HEK293 (cell line): ENCODE measurements at regions not wholly inside any gene's neighbourhood (a gene's known extent, or its start where the extent isn't known, plus 50 kb on each side); places are given as distances from the start of the nearest gene placed in this dataset.
A peak's percentile ranks its signal among the peaks of the same experiment; 100 is the strongest.

Experiments used
- CTCF ChIA-PET: fragments of 350-600 bp; formaldehyde crosslinking; extraction: SDS; loops from one replicate; lab custom pipeline; 2021; ENCODE audit warnings: antibody characterized with exemption; lab: Yijun Ruan, JAX
- POLR2A ChIA-PET: fragments of 300-600 bp; formaldehyde crosslinking; extraction: SDS; loops from one replicate; lab custom pipeline; 2020; ENCODE audit warnings: antibody characterized with exemption, inconsistent platforms; lab: Yijun Ruan, JAX
- H3K27ac ChIP-seq: fragments of 200-500 bp; sonication (Bioruptor generic); 2 replicates; pipeline ENCODE4 v1.5.1; 2014; ENCODE audit warnings: low read depth, low read length, control low read depth, inconsistent platforms; ENCODE audit errors: extremely low read depth
- H3K36me3 ChIP-seq, 2 experiments: fragments of 200-500 bp in 1 of 2; sonication (Bioruptor generic) in 1 of 2; 1 replicate in 1 of 2; 2 replicates in 1 of 2; pipeline ENCODE4 v1.5.1; 2014 to 2017; ENCODE audit warnings: inconsistent platforms in 2 of 2, low read length in 2 of 2; ENCODE audit not compliant: control insufficient read depth in 2 of 2, insufficient read depth in 1 of 2
- H3K4me1 ChIP-seq: fragments of 200-500 bp; sonication (Bioruptor generic); 2 replicates; pipeline ENCODE4 v1.5.1; 2014; ENCODE audit warnings: mild to moderate bottlenecking, low read length, inconsistent platforms; ENCODE audit not compliant: control insufficient read depth, insufficient read depth
- H3K4me3 ChIP-seq: 2 replicates; pipeline ENCODE4 v1.5.1; 2011; ENCODE audit warnings: low read depth, mild to moderate bottlenecking, control low read depth, low read length, moderate library complexity
- H3K9me3 ChIP-seq: fragments of 200-500 bp; sonication (Bioruptor generic); 2 replicates; pipeline ENCODE4 v1.5.1; 2014; ENCODE audit warnings: low read depth, low read length, inconsistent platforms; ENCODE audit not compliant: control insufficient read depth, insufficient read depth
- BCL11A ChIP-seq: fragments of 450-650 bp; formaldehyde crosslinking; IDR thresholded peaks from 2 replicates; pipeline ENCODE4 v1.5.1; 2016; ENCODE audit warnings: low read depth, missing biosample characterization, missing genetic modification characterization
- CTCF ChIP-seq: fragments of 450-650 bp; formaldehyde crosslinking; IDR thresholded peaks from 2 replicates; pipeline ENCODE4 v1.5.1; 2016; ENCODE audit warnings: missing biosample characterization, missing genetic modification characterization
- GLIS2 ChIP-seq: fragments of 450-650 bp; formaldehyde crosslinking; IDR thresholded peaks from 2 replicates; pipeline ENCODE4 v1.5.1; 2016; ENCODE audit warnings: missing biosample characterization, missing genetic modification characterization
- HOXA7 ChIP-seq: sonication (generic); formaldehyde crosslinking; IDR thresholded peaks from 2 replicates; pipeline ENCODE4 v1.8.1; 2022; ENCODE audit warnings: missing genetic modification reagents, borderline replicate concordance
- KLF16 ChIP-seq: fragments of 450-650 bp; formaldehyde crosslinking; IDR thresholded peaks from 2 replicates; pipeline ENCODE4 v1.5.1; 2017; ENCODE audit warnings: missing biosample characterization, missing genetic modification characterization
- OSR2 ChIP-seq: fragments of 450-650 bp; formaldehyde crosslinking; IDR thresholded peaks from 2 replicates; pipeline ENCODE4 v1.5.1; 2016; ENCODE audit warnings: missing biosample characterization, missing genetic modification characterization
- OVOL3 ChIP-seq: fragments of 450-650 bp; formaldehyde crosslinking; IDR thresholded peaks from 2 replicates; pipeline ENCODE4 v1.5.1; 2016; ENCODE audit warnings: missing biosample characterization, missing genetic modification characterization
- REPIN1 ChIP-seq: fragments of 450-650 bp; formaldehyde crosslinking; IDR thresholded peaks from 2 replicates; pipeline ENCODE4 v1.5.1; 2017; ENCODE audit warnings: missing biosample characterization, missing genetic modification characterization, low read depth
- SP2 ChIP-seq: fragments of 450-650 bp; formaldehyde crosslinking; IDR thresholded peaks from 2 replicates; pipeline ENCODE4 v1.5.1; 2016; ENCODE audit warnings: missing biosample characterization, missing genetic modification characterization
- TSHZ1 ChIP-seq: fragments of 450-650 bp; formaldehyde crosslinking; IDR thresholded peaks from 2 replicates; pipeline ENCODE4 v1.5.1; 2016; ENCODE audit warnings: missing biosample characterization, missing genetic modification characterization, borderline replicate concordance
- YY2 ChIP-seq: fragments of 450-650 bp; formaldehyde crosslinking; IDR thresholded peaks from 2 replicates; pipeline ENCODE4 v1.5.1; 2016; ENCODE audit warnings: missing biosample characterization, missing genetic modification characterization
- ZBTB49 ChIP-seq: fragments of 450-650 bp; formaldehyde crosslinking; IDR thresholded peaks from 2 replicates; pipeline ENCODE4 v1.5.1; 2016; ENCODE audit warnings: missing biosample characterization, missing genetic modification characterization, low read depth
- ZIC2 ChIP-seq: fragments of 450-650 bp; formaldehyde crosslinking; IDR thresholded peaks from 2 replicates; pipeline ENCODE4 v1.5.1; 2016; ENCODE audit warnings: missing biosample characterization, missing genetic modification characterization
- ZNF157 ChIP-seq: fragments of 450-650 bp; formaldehyde crosslinking; IDR thresholded peaks from 2 replicates; pipeline ENCODE4 v1.5.1; 2016; ENCODE audit warnings: missing biosample characterization, missing genetic modification characterization
- ZNF2 ChIP-seq: fragments of 450-650 bp; formaldehyde crosslinking; IDR thresholded peaks from 2 replicates; pipeline ENCODE4 v1.5.1; 2016; ENCODE audit warnings: missing biosample characterization, missing genetic modification characterization
- ZNF350 ChIP-seq: fragments of 450-650 bp; formaldehyde crosslinking; IDR thresholded peaks from 2 replicates; pipeline ENCODE4 v1.5.0; 2017; ENCODE audit warnings: missing biosample characterization, mild to moderate bottlenecking, missing genetic modification characterization
- ZNF571 ChIP-seq: fragments of 450-650 bp; formaldehyde crosslinking; IDR thresholded peaks from 2 replicates; pipeline ENCODE4 v1.5.0; 2017; ENCODE audit warnings: missing biosample characterization, missing genetic modification characterization
- ZNF658 ChIP-seq: fragments of 450-650 bp; formaldehyde crosslinking; IDR thresholded peaks from 2 replicates; pipeline ENCODE4; 2016; ENCODE audit warnings: missing biosample characterization, missing genetic modification characterization
- ZNF660 ChIP-seq: fragments of 450-650 bp; IDR thresholded peaks from 2 replicates; pipeline ENCODE4 v1.5.1; 2018; ENCODE audit warnings: missing biosample characterization, mild to moderate bottlenecking, missing genetic modification characterization
- ZNF677 ChIP-seq: fragments of 450-650 bp; IDR thresholded peaks from 2 replicates; pipeline ENCODE4 v1.5.0; 2018; ENCODE audit warnings: missing biosample characterization, mild to moderate bottlenecking, missing genetic modification characterization, moderate library complexity
- ZNF707 ChIP-seq: fragments of 450-650 bp; formaldehyde crosslinking; IDR thresholded peaks from 2 replicates; pipeline ENCODE4 v1.5.1; 2016; ENCODE audit warnings: missing biosample characterization, missing genetic modification characterization
- ZNF792 ChIP-seq: fragments of 450-650 bp; formaldehyde crosslinking; IDR thresholded peaks from 2 replicates; pipeline ENCODE4 v1.5.1; 2016; ENCODE audit warnings: missing biosample characterization, missing genetic modification characterization
- ZNF843 ChIP-seq: fragments of 450-650 bp; formaldehyde crosslinking; IDR thresholded peaks from 2 replicates; pipeline ENCODE4 v1.5.1; 2016; ENCODE audit warnings: missing biosample characterization, missing genetic modification characterization
- ZXDB ChIP-seq: fragments of 450-650 bp; formaldehyde crosslinking; IDR thresholded peaks from 2 replicates; pipeline ENCODE4 v1.5.1; 2016; ENCODE audit warnings: missing biosample characterization, missing genetic modification characterization

GRCh38 chr16:51067352-51067751 lies 83.7 kb downstream of the SALL1 start:
- Histone ChIP-seq H3K4me1 (no peaks in the 10 kb centered on the region), H3K4me3 (no peak overlapping the region), H3K36me3 (no peaks in the 10 kb centered on the region), H3K9me3 (no peaks in the 10 kb centered on the region), H3K27ac (no peak overlapping the region)
- ChIA-PET POLR2A (interaction anchor here (0.6 kb wide), 1 partner anchor 118 kb away, joined by 10 read pairs; no protein-coding TSS in a partner anchor), CTCF (no interaction called here)
- TF ChIP-seq ZXDB (tag by site-specific recombination) (no peak), ZNF660 (no peak), KLF16 (tag by site-specific recombination) (no peak), ZNF792 (tag by site-specific recombination) (no peak), ZNF350 (no peak), REPIN1 (tag by site-specific recombination) (no peak), ZNF157 (tag by site-specific recombination) (no peak), YY2 (no peak)

- H3K4me1 ChIP-seq: no peaks in the 10 kb centered on the region
- CTCF ChIA-PET: interaction anchor here (0.7 kb wide), 1 partner anchor 711 kb away, joined by 3 read pairs; no protein-coding TSS in a partner anchor
- H3K27ac ChIP-seq: no peak overlapping the region
- TF ChIP-seq ZNF843 (tag by site-specific recombination) (no peak), HOXA7 (CRISPR knock-in tag) (no peak), CTCF (tag by site-specific recombination) (0 out of 2 replicates have a peak, but pooled peaks have one; percentile 8)
- no peaks in the 10 kb centered on the region for H3K9me3 ChIP-seq
- no peak overlapping the region for H3K4me3 ChIP-seq
- POLR2A ChIA-PET: no interaction called here
- no peaks in the 10 kb centered on the region for H3K36me3 ChIP-seq
These were observed 89.0 kb downstream of the SALL1 start for GRCh38 chr16:51062039-51062438.

- H3K27ac ChIP-seq: no peak overlapping the region
- no peaks in the 10 kb centered on the region for H3K36me3 ChIP-seq
- ChIA-PET POLR2A (no interaction called here), CTCF (interaction anchor here (0.6 to 1.6 kb wide), 3 partner anchors 10 to 712 kb away, joined by 3 to 4 read pairs (median 4); no protein-coding TSS in a partner anchor)
- no peak overlapping the region for H3K4me3 ChIP-seq
- no peaks in the 10 kb centered on the region for H3K4me1 ChIP-seq
- H3K9me3 ChIP-seq: no peaks in the 10 kb centered on the region
- TF ChIP-seq ZNF2 (tag by site-specific recombination) (no peak), TSHZ1 (tag by site-specific recombination) (no peak), GLIS2 (tag by site-specific recombination) (no peak), ZNF677 (tag by site-specific recombination) (no peak)
These were observed 89.7 kb downstream of the SALL1 start for GRCh38 chr16:51061328-51061727.

GRCh38 chr16:51057969-51058337 lies 93.1 kb downstream of the SALL1 start:
- H3K9me3 ChIP-seq: no peaks in the 10 kb centered on the region
- H3K36me3 ChIP-seq: no peaks in the 10 kb centered on the region
- no peak overlapping the region for H3K27ac ChIP-seq
- no peaks in the 10 kb centered on the region for H3K4me1 ChIP-seq
- ChIA-PET CTCF (no interaction called here), POLR2A (no interaction called here)
- no peak overlapping the region for H3K4me3 ChIP-seq
- TF ChIP-seq OVOL3 (tag by site-specific recombination) (no peak), ZNF707 (tag by site-specific recombination) (no peak), SP2 (no peak), ZBTB49 (tag by site-specific recombination) (no peak), ZIC2 (tag by site-specific recombination) (no peak), BCL11A (tag by site-specific recombination) (no peak), ZNF571 (tag by site-specific recombination) (no peak), ZNF658 (no peak), OSR2 (no peak)
